Stimulated activated CD4-positive, alpha-beta T cell treated with anti-CD3 and anti-CD28 coated beads, Interleukin-15, amount 100 ng/mL, for 24 hours (primary cell): ENCODE measurements at regions not wholly inside any gene's neighbourhood (a gene's known extent, or its start where the extent isn't known, plus 50 kb on each side); places are given as distances from the start of the nearest gene placed in this dataset.

Experiments used
- DNase-seq: peaks from one replicate; pipeline ENCODE4 v3.0.0-alpha.2; 2020

GRCh38 chr12:30074916-30075315, 291.2 kb upstream of the TMTC1 start:
- DNase-seq: no peak

DNA sequence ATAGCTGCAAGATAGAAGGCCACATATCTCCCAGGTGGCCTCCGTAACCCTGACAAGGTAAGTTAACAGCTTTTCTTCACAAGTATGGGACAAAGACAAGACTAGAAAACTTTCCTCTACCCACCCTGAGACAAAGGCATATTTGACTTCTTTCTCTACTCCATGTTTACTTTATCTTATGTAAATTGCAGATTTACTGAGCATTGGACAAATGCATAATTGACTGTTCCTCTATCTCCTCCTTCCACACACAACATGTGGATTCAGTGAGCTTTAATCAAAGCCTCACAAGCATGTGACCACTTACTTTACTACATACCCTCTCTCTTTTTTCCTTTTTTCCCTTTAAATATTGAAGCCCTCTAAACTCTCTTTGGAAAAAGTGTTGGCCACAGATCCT, 289.1 kb upstream of the TMTC1 start:
- DNase-seq: no peak

DNA sequence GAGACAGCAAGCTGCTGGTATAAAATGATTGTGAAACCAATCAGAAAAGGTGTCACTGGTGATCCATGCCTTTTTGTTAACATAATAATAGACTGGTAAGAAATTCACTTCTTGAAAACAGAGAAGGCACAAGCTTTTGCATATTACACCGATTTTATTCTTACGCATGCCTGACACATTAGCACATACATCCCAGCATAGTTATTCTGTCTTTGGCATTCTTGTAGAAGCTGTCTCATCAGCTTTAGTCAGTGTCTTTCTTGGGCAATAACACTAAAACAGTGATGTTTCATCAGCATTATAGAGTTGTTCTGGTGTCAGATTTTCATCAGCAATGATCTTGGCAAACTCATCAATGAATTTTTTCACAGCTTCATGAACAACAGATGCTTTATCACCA, 283.4 kb upstream of the TMTC1 start:
- DNase-seq: no peak

- no peak for DNase-seq
Observed at GRCh38 chr12:30064906-30065305, 281.2 kb upstream of the TMTC1 start.

GRCh38 chr12:30063435-30063945, 279.7 kb upstream of the TMTC1 start:
- DNase-seq: no peak

GRCh38 chr12:30048371-30048770, 264.6 kb upstream of the TMTC1 start:
- no peak for DNase-seq

DNA sequence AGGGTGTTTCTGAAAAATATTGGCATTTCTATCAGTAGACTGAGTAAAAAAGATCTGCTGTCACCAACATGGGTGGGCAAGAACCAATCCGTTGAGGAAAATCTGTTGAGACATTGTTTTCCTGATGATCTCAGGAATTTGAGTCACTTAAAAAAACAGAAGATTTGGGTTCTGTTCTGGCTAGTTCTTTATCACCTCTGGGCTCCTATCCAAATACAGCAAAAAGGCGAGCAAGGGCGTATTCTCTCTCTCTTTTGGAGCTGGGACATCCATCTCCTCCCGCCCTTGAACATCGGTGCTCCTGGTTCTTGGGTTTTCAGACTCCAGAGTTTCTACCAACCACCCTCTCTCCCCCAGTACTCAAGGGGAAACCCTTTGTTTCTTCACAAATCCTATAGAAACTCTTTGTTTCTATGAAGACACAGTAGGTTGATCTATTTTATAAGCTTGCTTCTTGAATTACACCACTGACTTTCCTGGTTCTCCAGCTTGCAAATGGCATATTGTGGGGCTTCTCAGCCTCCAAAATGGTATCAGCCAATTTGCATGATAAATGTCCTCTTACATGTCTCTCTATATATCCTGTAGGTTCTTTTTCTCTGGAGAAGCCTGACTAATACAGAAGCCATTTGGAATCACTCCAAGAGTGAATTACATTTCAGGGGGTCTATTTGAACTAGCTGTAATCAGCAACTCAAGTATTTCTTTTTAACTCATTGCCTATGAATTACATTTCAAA, 263.9 kb upstream of the TMTC1 start:
- no peak for DNase-seq

DNA sequence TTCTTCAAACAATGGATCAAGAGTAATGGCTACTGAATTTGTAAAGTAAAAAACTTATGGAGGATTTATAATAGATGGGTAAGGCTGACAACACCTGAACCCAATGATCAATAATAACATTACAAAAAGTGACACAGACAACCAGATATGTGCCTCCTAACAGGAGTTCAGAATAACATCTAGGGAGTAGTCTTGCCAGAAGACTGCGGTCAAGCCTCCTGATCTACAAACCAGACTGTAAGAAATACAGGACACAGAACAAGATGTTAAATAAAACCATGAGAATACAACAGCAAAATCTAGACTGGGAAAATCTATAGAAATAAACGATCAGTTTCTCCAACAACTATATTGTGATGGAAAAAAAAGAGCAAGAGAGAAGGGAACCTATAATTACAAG, 262.6 kb upstream of the TMTC1 start:
- no peak for DNase-seq

DNA sequence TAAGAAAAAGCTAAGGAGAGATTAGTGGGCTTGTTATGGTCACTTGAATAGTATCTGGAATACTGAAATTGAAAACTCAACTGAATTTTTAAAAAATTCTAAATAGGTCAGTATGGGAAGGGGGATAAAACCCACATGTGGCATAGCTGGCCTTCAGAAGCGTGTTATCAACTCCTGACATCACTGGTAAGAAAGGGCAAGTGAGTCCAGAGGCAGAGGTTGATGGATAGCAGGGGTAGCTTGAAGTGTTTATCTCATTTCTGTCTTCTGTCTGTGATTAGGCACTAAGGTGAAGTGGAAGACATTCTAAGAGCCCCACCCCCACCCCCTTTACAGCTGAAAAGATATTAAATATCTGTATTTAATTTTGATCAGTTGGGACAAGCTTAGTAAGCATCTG, 261.4 kb upstream of the TMTC1 start:
- DNase-seq: no peak

GRCh38 chr12:30044206-30044605, 260.5 kb upstream of the TMTC1 start:
- no peak for DNase-seq

DNA sequence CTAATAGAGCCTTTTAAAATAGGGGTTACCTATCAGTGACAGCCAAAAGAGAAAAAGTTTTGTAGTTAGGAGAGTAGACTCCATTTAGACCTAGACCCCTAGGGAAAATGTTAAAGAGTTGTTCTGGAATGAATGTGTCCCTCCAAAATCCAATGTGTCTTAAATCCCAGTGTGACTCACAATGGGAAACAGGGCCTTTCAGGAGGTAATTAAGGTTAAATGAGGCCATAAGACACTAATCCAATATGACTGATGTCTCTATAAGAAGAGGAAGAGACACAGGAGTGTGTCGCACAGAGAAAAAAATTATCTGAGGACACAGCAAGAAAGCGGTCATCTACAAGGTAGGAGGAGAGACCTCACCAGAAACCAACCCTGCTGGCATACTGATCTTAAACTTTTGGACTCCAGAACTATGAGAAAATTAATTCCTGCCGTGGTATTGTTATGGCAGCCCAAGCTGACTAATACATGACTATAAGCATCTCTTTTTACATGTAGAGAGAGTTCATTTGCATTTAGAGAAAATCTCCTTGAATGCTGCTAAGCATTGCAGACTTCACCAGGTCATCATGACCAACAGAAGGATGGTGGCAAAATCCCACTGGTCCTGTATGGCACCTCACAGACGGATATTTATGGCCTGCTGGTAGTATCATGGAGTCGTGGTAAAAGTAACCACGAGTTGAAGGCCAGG, 259.6 kb upstream of the TMTC1 start:
- DNase-seq: no peak

- DNase-seq: no peak
Observed at GRCh38 chr12:30041096-30041495, 257.4 kb upstream of the TMTC1 start.

DNA sequence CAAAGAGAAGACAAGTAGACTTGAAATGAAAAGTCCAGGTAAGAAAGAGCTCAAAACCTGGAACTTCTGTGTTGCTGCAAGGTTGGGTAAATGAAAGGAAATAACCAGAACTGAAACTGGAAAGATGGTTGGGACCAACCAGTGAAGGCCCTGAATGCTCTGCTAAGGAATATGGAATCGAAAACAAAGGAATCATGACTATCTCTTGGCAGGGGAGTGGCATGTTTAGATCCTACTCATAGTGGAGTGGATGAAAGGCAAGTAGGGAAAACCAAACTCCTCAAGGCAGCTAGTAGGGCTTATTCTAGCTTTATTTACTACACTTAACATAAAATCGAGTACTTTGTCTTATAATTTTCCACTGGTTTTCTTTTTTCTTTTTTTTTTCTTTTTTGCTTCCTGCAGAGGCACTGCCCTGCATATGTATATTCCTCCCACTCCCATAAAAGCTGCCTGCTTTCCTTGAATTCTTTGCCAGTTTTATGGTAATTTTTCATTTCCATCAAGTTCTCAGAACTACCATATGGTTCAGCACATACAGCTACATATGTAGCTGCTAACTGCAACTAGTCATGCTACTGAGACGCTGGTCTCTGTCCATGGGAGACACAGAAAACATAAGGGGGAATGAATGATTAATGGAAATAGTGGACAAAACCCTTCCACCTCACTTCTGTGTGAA, 247.1 kb upstream of the TMTC1 start:
- DNase-seq: no peak

DNA sequence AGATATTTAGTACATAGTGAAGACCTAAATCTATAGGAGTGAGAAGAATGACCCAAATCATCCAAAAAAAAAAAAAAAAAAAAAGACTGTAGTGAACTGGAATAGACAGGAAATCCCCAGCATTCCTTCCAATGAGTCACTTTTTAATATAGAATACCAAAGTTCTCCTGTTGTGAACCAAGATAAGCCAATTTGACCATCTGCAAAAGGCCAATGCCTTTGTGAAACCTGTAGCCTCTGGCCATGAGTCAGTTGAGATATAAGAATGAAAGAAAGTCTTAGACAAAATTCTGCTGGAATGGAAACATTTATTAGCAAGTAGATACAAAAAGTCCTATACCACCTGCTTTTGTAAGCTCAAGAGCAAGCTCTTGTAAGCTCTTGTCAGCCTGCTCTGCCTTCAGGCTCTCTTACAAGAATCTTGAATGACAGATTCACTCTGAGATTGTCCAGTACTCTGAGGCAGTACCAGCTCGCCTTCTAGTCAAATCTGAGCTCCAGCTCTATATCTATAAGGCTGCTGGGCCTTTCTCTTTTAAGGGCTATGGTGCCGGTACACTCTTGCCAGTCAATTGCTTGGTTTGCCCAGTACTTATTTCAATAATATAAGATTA, 243.0 kb upstream of the TMTC1 start:
- DNase-seq: no peak

DNA sequence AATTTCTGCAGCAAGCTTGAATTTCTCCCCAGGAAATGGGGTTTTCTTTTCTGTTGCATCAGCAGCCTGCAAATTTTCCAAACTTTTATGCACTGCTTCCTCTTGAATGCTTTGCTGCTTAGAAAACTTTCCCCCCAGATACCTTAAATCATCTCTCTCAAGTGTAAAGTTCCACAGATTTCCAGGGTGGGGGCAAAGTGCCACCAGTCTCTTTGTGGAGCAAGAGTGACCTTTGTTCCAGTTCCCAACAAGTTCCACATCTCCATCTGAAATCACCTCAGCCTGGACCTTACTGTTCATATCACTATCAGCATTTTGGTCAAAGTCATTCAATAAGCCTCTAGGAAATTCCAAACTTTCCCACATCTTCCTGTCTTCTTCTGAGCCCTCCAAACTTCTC, 241.6 kb upstream of the TMTC1 start:
- DNase-seq: no peak

GRCh38 chr12:30023186-30023585, 239.4 kb upstream of the TMTC1 start:
- DNase-seq: no peak

- DNase-seq: no peak
Observed at GRCh38 chr12:30021051-30021833, 237.5 kb upstream of the TMTC1 start.

- no peak for DNase-seq
Observed at GRCh38 chr12:30019366-30020140, 235.8 kb upstream of the TMTC1 start.

- no peak for DNase-seq
Observed at GRCh38 chr12:30016540-30017055, 232.9 kb upstream of the TMTC1 start.

- DNase-seq: no peak
Observed at GRCh38 chr12:30015631-30016337, 232.0 kb upstream of the TMTC1 start.

GRCh38 chr12:30014991-30015390, 231.2 kb upstream of the TMTC1 start:
- DNase-seq: no peak
